Right lobe of liver (tissue), 4 donors: ENCODE measurements at regions not wholly inside any gene's neighbourhood (a gene's known extent, or its start where the extent isn't known, plus 50 kb on each side); places are given as distances from the start of the nearest gene placed in this dataset.

Experiments
- POLR2A ChIP-seq: fragments of 450-650 bp; IDR thresholded peaks from one replicate; pipeline ENCODE4 v1.6.1; 2017; ENCODE audit warnings: antibody characterized with exemption, mild to moderate bottlenecking
- TF ChIP-seq, protein P1 (sequence below), 4 donors: fragments of 200-600 bp in 3 of 4; fragments of 450-650 bp in 1 of 4; IDR thresholded peaks; one replicate each; pipeline versions ENCODE4 v1.5.1 to v1.8.0; 2016 to 2022; ENCODE audit warnings: antibody characterized with exemption in 4 of 4, mild to moderate bottlenecking in 2 of 4
- donor health status: DM: no; HTN: no; CAD: no.
- donor health status: DM: no; HTN: no; CAD: no.
- donor health status: DM: no; HTN: yes; CAD: no.

DNA sequence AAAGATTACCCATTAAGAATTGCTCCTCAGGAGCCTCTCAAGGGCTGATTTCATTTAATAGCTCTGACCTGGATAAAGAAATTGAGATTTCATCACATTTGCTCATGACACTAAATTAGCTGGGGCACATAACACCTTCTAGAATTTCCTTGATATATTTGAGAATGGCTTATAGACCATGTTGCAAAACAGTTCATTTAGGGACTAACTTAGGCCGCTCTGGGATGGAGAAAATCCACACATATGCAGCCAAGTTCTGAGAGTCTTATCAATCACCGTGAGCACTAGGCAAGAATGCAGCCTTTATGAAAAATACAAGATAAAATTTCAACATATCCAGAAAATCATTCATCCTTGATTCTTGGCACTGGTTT is 91.0 kb upstream of the MCHR2 start:
- TF ChIP-seq, protein P1, sequence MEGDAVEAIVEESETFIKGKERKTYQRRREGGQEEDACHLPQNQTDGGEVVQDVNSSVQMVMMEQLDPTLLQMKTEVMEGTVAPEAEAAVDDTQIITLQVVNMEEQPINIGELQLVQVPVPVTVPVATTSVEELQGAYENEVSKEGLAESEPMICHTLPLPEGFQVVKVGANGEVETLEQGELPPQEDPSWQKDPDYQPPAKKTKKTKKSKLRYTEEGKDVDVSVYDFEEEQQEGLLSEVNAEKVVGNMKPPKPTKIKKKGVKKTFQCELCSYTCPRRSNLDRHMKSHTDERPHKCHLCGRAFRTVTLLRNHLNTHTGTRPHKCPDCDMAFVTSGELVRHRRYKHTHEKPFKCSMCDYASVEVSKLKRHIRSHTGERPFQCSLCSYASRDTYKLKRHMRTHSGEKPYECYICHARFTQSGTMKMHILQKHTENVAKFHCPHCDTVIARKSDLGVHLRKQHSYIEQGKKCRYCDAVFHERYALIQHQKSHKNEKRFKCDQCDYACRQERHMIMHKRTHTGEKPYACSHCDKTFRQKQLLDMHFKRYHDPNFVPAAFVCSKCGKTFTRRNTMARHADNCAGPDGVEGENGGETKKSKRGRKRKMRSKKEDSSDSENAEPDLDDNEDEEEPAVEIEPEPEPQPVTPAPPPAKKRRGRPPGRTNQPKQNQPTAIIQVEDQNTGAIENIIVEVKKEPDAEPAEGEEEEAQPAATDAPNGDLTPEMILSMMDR (IDR thresholded peaks at IDR 0.05) = no peak
- TF ChIP-seq POLR2A = no peak
